ENCODE measurements at regions not wholly inside any gene's neighbourhood (a gene's known extent, or its start where the extent isn't known, plus 50 kb on each side); places are given as distances from the start of the nearest gene placed in this dataset.

DNA sequence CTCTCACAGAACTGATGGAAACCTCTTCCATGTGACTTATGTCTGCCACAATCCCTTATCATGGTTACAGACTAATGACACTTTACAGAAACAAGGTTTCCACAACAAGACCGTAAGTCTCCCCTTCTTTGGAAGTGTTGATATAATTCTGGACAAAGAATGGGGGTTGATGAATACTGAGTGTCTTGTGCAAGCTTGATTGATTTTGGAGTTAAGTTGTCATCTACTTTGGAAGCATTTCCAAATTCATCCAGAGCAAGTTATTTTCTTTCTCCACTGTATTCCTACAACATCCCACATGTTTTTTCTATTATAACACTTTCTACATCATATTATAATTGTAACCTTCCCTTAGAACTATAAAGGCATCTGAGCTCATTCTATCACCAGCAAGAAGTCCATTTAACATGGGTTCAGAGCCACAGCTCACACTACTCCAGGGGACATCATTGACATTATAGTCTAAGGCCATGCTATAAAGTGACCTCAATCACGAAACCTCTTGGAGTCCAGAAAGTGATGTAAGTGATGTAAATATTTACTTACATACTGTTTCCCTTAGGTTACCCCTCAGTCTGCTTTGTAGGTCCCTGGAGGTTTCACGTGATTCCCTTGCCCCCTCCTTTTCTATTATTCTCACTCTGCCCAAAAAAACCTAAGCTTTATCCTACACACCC is 125.7 kb upstream of the PBX1 start:
- TF ChIP-seq GABPA (IDR thresholded peaks at IDR 0.05; ENCODE audit: low read depth) (no peak), CTCF (IDR thresholded peaks at IDR 0.05) (no peak), SMC3 (IDR thresholded peaks at IDR 0.05; ENCODE audit: low read depth, low read length) (no peak), RAD21 (IDR thresholded peaks at IDR 0.05; ENCODE audit: low read length) (no peak), EP300 (IDR thresholded peaks at IDR 0.05; ENCODE audit: borderline replicate concordance in 1 of 2, low read depth in 1 of 2, low read length in 1 of 2) (no peak), CHD2 (IDR thresholded peaks at IDR 0.05; ENCODE audit: low read length, partially characterized antibody) (no peak), TEAD4 (IDR thresholded peaks at IDR 0.05; ENCODE audit: borderline replicate concordance, insufficient read depth) (no peak), REST (IDR thresholded peaks at IDR 0.05; ENCODE audit: low read depth, low read length) (no peak), RCOR1 (IDR thresholded peaks at IDR 0.05; ENCODE audit: low read length) (no peak), SIN3A (IDR thresholded peaks at IDR 0.05; ENCODE audit: borderline replicate concordance, low read depth, low read length) (no peak), TAF1 (IDR thresholded peaks at IDR 0.05; ENCODE audit: borderline replicate concordance, low read depth, low read length) (no peak), MEF2A (IDR thresholded peaks at IDR 0.05; ENCODE audit: borderline replicate concordance, low read depth) (no peak)
- TF ChIP-seq, protein P1, sequence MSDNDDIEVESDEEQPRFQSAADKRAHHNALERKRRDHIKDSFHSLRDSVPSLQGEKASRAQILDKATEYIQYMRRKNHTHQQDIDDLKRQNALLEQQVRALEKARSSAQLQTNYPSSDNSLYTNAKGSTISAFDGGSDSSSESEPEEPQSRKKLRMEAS (IDR thresholded peaks at IDR 0.05; ENCODE audit: low read depth) = no peak
- TF ChIP-seq, protein P2, sequence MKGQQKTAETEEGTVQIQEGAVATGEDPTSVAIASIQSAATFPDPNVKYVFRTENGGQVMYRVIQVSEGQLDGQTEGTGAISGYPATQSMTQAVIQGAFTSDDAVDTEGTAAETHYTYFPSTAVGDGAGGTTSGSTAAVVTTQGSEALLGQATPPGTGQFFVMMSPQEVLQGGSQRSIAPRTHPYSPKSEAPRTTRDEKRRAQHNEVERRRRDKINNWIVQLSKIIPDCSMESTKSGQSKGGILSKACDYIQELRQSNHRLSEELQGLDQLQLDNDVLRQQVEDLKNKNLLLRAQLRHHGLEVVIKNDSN (IDR thresholded peaks at IDR 0.05; ENCODE audit: borderline replicate concordance, low read depth) = no peak

All from SK-N-SH (cell line).